ENCODE measurements at regions not wholly inside any gene's neighbourhood (a gene's known extent, or its start where the extent isn't known, plus 50 kb on each side); places are given as distances from the start of the nearest gene placed in this dataset.

DNA sequence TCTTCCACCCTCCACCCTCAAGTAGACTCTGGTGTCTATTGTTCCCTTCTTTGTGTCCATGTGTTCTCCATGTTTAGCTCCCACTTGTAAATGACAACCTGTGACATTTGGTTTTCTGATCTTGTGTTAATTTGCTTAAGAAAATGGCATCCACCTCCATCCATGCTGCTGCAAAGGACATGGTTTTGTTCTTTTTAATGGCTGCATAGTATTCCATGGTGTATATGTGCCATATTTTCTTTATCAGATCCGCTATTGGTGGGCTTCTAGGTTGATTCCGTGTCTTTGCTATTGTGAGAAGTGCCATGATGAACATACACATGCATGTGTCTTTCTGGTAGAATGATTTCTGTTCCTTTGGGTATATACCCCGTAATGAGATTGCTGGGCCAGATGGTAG is 163.4 kb upstream of the ITGA1 start:
- no peak for DNase-seq
- 80 to 95% methylated on average over 1 to 3 of the region's 3 CpGs for WGBS, 2 experiments (ENCODE audit: insufficient coverage in 1 of 2, insufficient read length in 1 of 2)
- Histone ChIP-seq H3K27ac (ENCODE audit: low read depth, low read length) (no peak overlapping the region), H3K4me3 (ENCODE audit: low read length) (no peak overlapping the region), H3K4me1 (ENCODE audit: control insufficient read depth, insufficient read depth, low read length) (no peaks in the 10 kb centered on the region), H3K36me3 (ENCODE audit: control insufficient read depth, insufficient read depth, low read length) (no peaks in the 10 kb centered on the region), H3K27me3 (ENCODE audit: control insufficient read depth, insufficient read depth, low read length, poor library complexity, severe bottlenecking) (no peaks in the 10 kb centered on the region), H3K9me3 (ENCODE audit: control insufficient read depth, low read length) (no peaks in the 10 kb centered on the region), H3K9ac (ENCODE audit: extremely low read depth, low read length, poor library complexity, severe bottlenecking) (no peak overlapping the region)
- TF ChIP-seq, protein P1, sequence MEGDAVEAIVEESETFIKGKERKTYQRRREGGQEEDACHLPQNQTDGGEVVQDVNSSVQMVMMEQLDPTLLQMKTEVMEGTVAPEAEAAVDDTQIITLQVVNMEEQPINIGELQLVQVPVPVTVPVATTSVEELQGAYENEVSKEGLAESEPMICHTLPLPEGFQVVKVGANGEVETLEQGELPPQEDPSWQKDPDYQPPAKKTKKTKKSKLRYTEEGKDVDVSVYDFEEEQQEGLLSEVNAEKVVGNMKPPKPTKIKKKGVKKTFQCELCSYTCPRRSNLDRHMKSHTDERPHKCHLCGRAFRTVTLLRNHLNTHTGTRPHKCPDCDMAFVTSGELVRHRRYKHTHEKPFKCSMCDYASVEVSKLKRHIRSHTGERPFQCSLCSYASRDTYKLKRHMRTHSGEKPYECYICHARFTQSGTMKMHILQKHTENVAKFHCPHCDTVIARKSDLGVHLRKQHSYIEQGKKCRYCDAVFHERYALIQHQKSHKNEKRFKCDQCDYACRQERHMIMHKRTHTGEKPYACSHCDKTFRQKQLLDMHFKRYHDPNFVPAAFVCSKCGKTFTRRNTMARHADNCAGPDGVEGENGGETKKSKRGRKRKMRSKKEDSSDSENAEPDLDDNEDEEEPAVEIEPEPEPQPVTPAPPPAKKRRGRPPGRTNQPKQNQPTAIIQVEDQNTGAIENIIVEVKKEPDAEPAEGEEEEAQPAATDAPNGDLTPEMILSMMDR (conservative IDR thresholded peaks at IDR 0.05), result no peak
- Mint-ChIP-seq H3K4me3 (no peak overlapping the region), H3K36me3 (ENCODE audit: low read depth) (no peaks in the 10 kb centered on the region), H3K27me3 (ENCODE audit: insufficient read depth) (no peaks in the 10 kb centered on the region), H3K27ac (no peak overlapping the region), H3K4me1 (no peaks in the 10 kb centered on the region), H3K9me3 (no peaks in the 10 kb centered on the region)

DNA sequence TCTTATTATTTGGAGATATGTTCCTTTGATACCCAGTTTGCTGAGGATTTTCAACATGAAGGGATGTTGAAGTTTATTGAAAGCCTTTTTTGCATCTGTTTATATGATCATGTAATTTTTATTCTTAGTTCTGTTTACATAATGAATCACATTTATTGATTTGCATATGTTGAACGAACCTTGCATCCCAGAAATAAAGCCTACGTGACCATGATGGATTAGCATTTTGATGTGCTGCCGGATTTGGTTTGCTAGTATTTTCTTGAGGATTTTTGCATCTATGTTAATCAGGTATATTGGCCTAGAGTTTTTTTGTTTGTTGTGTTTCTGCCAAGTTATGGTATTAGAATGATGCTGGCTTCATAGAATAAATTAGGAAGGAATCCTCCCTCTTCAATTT is 161.4 kb upstream of the ITGA1 start:
- Histone ChIP-seq H3K9me3 (ENCODE audit: control insufficient read depth, low read length) (no peaks in the 10 kb centered on the region), H3K27me3 (ENCODE audit: control insufficient read depth, insufficient read depth, low read length, poor library complexity, severe bottlenecking) (no peaks in the 10 kb centered on the region), H3K4me1 (ENCODE audit: control insufficient read depth, insufficient read depth, low read length) (no peaks in the 10 kb centered on the region), H3K27ac (ENCODE audit: low read depth, low read length) (no peak overlapping the region), H3K9ac (ENCODE audit: extremely low read depth, low read length, poor library complexity, severe bottlenecking) (no peak overlapping the region), H3K36me3 (ENCODE audit: control insufficient read depth, insufficient read depth, low read length) (no peaks in the 10 kb centered on the region), H3K4me3 (ENCODE audit: low read length) (no peak overlapping the region)
- no peaks in the 10 kb centered on the region for H3K27me3 Mint-ChIP-seq (ENCODE audit: insufficient read depth)
- no peak overlapping the region for H3K27ac Mint-ChIP-seq
- no peak overlapping the region for H3K4me3 Mint-ChIP-seq
- no peaks in the 10 kb centered on the region for H3K9me3 Mint-ChIP-seq
- no peaks in the 10 kb centered on the region for H3K36me3 Mint-ChIP-seq (ENCODE audit: low read depth)
- 83 to 95% methylated on average over 1 to 3 of the region's 3 CpGs for whole genome bisulfite sequencing, 2 experiments (ENCODE audit: insufficient coverage in 1 of 2, insufficient read length in 1 of 2)
- TF ChIP-seq, protein P1 (conservative IDR thresholded peaks at IDR 0.05), result no peak
- no peaks in the 10 kb centered on the region for H3K4me1 Mint-ChIP-seq
- DNase-seq, result no peak

DNA sequence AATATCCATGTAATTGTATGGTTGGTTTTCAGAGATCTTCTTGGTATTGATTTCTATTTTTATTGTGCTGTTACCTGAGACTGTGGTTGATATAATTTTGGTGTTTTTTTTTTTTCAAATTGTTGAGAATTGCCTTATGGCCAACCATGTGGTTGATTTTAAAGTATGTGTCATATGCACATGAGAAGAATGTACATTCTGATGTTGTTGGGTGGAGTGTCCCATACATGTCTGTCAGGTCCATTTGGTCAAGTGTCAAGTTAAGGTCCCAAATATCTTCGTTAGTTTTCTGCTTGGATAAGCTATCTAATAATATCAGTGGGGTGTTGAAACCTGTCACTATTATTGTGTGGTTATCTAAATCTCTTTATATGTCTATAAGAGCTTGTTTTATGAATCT is 160.0 kb upstream of the ITGA1 start:
- 84% methylated on average over 1 of the region's 1 CpG; no CpG with 5 or more reads in 1 of the 2 experiments for WGBS, 2 experiments (ENCODE audit: insufficient coverage in 1 of 2, insufficient read length in 1 of 2)
- Mint-ChIP-seq H3K9me3 (no peaks in the 10 kb centered on the region), H3K36me3 (ENCODE audit: low read depth) (no peaks in the 10 kb centered on the region)

More for the DNA sequence above, 160.0 kb upstream of the ITGA1 start:
- Mint-ChIP-seq H3K4me3 (no peak overlapping the region), H3K27ac (no peak overlapping the region), H3K4me1 (no peaks in the 10 kb centered on the region), H3K27me3 (ENCODE audit: insufficient read depth) (no peaks in the 10 kb centered on the region)
- no peak for DNase-seq
- TF ChIP-seq, protein P1 (conservative IDR thresholded peaks at IDR 0.05), result no peak
- Histone ChIP-seq H3K9ac (ENCODE audit: extremely low read depth, low read length, poor library complexity, severe bottlenecking) (no peak overlapping the region), H3K27me3 (ENCODE audit: control insufficient read depth, insufficient read depth, low read length, poor library complexity, severe bottlenecking) (no peaks in the 10 kb centered on the region), H3K9me3 (ENCODE audit: control insufficient read depth, low read length) (no peaks in the 10 kb centered on the region), H3K27ac (ENCODE audit: low read depth, low read length) (no peak overlapping the region), H3K4me1 (ENCODE audit: control insufficient read depth, insufficient read depth, low read length) (no peaks in the 10 kb centered on the region), H3K4me3 (ENCODE audit: low read length) (no peak overlapping the region), H3K36me3 (ENCODE audit: control insufficient read depth, insufficient read depth, low read length) (no peaks in the 10 kb centered on the region)
